Stimulated activated CD4-positive, alpha-beta T cell treated with anti-CD3 and anti-CD28 coated beads, Interleukin-1b, Interleukin-23, amount 100 ng/mL, for 1 hour (primary cell): ENCODE measurements at regions not wholly inside any gene's neighbourhood (a gene's known extent, or its start where the extent isn't known, plus 50 kb on each side); places are given as distances from the start of the nearest gene placed in this dataset.
"Not testable (repeated sequence)": the region's sequence is repeated elsewhere in the genome, so short reads cannot be mapped to it uniquely, and the experiment has no call there.

Source experiments
- DNase-seq, 2 donors: peaks; one replicate each; pipeline ENCODE4 v3.0.0-alpha.2; 2020; ENCODE audit warnings: low read depth in 2 of 2

DNA sequence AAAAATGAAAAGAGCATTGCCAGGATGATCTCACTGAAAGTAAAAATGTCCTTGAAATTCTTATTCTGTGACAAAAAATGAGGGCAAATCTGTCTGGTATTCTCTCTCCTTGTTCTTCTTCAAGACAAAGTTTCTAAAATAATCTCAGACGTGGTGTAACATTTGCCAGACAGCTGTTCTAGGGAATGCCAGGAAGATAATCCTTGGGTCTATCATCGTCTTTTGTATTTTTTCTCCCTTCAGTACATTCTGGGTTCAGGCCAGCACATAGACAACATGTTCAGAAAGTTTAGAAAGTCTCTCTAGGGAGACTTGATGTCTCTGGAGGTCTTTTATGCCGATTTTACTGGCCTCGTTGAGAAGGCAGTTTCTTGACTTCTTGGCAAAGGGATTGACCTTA lies 121.2 kb upstream of the HES1 start:
- no peak for DNase-seq

DNA sequence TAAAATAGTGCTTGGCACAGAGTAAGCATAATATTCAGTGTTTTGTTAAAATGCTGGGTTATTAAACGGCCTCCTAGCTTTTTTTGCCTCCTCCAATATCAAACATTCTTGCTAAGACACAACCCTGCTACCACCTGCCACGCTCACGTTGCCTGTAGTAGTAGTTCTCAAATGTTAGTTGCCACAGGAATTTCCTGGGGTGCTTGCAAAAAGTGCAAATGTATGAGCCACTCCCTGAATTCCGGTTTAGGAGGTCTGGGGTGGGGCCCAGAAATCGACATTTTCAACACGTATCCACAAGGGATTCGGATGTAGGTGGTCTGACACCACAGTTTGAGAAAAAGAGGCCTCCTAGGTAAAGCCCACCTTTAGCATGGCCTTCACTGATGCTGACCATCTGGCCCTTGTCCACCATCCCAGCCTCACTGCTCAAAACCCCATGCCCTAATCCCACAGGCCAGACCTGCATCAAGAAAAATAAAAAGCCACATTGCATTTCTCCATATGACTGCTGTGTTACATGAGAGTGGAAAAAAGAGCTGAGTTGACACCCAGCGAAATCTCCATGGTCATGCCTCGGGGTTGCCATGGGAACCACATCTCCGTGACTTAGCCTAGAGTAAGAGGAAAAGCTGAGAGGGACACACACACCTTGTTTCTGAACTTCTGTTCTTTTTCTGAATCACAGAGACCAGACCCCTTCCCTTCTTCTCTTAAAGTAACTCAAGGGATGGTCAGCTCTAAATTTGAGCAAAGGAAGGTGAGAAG lies 116.4 kb upstream of the HES1 start:
- no peak for DNase-seq

DNA sequence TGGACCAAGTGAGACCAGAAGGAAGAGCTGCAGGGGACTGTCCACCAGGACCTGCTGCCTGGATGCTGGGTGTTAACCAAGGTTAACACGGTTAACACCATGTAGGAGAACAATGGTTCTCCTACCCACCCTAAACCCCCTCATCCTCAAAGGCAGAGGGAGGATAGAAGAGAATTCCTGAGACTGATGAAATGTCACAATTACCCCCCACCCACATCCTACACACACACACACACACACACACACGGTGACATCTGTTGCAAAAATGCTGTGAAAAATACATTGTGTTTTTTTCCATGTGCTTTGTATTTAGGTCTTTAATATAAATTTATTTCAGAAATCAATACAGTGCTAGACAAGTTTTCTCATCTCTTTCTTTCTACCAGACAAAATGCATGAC lies 113.9 kb upstream of the HES1 start:
- no peak for DNase-seq

DNA sequence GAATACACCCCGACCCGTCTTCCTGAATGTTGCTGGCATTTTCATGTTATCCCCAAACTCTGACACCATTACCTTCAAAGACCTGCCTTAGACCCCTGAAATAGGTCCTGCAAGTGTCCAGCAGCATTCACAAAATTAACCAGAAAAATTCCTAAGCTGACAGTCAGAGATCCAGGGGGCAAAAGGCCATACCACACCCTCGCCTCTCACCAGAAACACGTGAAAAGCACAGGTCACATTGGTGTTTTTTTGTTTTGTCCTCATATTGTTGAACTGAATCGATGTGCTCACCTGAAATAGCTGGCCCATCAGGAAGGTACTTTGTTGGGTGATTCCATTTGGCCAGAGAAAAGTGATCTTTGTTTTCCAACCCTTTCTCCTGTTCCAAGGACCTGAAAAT lies 113.1 kb upstream of the HES1 start:
- DNase-seq, result no peak

DNA sequence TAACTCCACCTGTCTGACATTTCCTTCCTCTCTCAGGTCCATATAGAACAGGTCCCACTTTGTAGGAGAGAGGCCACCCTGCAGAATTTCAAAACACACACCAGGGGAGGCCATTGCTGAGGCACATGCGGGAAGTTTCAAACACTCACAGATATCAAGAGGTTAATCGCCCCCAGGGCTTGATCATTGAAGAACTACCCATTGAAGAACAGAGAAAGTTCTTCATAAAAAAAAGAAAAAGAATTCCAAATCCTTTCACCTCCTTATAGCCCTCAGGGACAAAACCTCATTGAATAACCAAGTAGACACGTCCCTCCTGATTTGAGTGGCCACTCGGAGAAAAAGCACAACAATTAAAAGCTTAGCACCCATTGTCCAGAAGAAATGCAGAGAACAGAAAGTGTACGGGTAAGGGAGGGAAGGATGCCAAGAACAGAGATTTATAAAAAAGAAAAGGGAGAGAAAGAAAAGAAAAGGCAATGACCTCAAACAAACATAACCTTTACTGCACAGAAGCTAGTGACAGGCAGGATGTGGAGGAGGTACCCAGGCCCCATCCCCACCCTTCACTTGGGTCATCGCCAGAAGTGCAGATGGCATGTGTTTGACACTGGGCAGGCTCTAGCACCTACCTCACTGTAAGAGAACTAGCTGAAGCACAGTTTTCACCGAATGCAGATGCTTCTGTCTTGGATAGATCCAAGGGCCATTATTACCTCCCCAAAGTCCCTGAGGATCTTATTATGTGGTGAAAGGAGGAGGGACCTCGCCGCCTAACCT lies 112.3 kb upstream of the HES1 start:
- DNase-seq, result no peak

DNA sequence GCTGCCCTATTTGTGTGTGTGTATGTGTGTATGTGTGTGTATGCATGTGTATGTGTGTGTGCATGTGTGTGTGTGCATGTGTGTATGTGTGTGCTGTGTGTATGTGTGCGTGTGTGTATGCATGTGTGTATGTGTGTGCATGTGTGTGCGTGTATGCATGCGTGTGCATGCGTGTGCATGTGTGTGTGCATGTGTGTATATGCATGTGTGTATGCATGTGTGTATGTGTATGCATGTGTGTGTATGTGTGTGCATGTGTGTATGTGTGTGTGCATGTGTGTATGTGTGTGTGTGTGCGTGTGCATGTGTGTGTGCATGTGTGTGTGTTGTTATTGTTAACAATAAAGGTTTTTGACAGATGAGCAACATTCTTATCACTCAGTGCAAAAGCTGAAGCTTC lies 110.8 kb upstream of the HES1 start:
- no peak for DNase-seq

- DNase-seq, result no peak
Observed at GRCh38 chr3:194025951-194026350, 110.0 kb upstream of the HES1 start.

DNA sequence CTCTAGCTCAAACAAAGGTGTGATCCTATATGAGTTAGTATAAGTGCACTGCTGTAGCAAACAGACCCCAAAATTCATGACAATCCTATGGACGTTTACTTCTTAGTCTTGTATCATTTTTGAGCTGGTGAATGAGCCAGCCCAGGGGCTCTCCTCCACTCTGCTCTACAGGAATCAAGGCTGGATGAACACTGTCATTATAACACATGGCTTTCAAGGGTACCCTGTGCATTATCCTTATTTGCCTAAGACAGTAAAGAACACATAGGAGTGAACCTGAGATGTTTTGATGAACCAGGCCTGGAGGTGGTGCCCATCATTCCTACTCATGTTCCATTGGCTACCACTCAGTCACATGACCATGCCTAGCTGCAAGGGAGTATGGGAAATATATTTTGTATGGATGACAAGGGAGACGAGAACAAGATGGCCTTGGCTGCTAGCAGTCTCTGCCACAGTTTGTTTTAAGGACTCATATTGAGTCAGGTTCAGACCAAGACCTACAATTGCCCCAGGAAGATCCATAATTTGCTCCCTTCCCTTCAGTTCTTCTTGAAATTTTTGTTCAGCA lies 107.4 kb upstream of the HES1 start:
- DNase-seq, result no peak

GRCh38 chr3:194029846-194030245 lies 106.1 kb upstream of the HES1 start:
- no peak for DNase-seq

DNA sequence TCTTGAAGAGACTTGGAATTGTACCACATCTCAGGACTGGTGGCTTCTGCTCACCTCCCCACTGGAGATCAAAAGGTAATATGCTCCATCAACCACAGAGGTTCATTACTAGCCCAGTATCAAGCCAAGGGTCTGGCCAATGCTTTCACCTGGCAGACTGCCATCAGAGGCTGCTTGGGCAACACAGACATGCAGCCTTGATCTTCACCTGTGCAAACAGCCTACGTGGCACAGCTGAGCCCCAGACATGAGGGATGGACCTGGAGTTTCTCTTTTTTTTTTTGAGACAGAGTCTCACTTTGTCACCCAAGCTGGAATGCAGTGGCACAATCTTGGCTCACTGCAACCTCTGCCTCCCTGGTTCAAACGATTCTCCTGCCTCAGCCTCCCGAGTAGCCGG lies 105.6 kb upstream of the HES1 start:
- no peak for DNase-seq

DNA sequence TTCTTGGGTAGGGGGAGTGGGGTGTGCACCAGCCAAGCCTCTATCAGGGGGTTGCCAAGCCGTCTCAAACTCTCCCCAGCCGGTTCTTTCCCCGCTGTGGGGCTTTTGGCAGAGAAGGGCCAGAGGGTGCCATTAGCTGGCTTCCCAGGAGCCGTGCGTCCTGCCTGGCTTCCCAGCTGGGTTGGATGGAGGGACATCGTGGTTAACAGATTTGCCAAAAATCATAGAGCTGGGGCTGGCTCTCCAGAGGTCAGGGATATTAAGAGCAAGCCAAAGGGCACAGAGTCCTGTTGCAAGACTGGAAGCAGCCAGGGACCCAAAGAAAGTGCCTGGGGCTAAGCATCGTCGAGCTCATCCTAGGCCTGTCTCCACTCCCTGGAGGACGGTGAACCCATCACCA lies 104.6 kb upstream of the HES1 start:
- DNase-seq, result no peak

DNA sequence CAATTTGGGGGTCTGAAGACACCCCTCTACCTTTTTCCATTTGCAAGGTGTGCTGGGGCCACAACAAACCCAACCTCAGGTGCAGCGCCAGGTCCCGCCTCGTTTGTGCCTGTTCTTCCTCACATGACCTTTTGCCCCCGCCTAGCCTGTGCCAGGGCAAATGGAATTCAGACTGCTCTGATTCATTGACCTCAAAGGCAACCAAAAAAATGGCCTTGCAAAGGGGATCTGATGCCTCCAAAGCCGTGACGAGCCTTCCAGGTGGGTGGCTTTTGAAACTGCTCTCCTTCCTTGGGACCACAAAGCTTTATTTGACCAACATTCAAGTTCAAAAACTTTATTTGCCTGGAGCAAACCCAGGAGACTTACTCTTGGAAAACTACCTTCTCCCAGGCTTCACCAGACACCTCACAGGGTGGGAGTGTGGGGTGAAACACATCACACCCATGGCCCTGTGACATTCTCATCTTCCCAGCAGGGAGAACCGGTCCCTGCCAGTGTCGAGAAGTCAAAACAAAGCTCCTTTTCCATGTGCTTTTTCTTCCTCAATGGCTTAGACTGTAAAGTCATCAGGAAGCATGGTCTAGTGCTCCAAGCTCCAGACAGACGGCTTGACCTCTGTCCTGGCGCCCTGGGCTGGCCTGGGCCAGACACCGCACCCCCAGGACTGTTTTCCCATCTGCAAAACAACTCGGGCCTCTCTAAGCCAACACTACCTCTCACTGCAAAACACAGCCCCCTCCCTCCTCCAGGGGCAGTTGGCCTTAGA lies 103.9 kb upstream of the HES1 start:
- DNase-seq, result no peak

DNA sequence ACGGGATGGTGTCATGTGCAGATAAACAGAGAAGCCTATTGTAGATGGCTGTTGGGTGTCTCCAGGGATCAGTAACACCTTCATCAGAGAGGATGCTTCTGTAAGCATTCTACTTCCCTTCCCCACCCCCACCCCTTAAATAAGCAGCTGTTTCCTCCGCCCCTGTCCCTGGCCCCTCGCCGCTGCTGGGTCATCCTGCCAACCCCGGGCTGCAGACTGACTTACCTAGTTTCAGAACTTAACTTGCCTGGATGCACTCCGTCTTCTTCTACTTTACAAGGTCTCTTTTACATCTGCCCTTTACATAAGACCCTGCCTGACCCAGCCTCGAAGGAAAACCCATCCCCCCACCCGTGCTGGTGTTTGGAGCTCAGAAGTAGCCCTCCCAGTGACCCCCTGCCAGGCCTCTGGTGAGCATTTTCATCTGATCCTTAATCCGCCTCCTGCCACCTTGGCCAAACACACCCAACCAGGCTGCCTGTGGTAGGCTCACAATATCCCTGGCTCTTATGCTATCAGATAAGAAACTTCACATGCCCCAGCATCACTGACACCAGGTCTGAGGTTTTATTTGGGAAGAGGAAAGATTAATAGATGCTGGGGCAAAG lies 103.0 kb upstream of the HES1 start:
- no peak for DNase-seq

DNA sequence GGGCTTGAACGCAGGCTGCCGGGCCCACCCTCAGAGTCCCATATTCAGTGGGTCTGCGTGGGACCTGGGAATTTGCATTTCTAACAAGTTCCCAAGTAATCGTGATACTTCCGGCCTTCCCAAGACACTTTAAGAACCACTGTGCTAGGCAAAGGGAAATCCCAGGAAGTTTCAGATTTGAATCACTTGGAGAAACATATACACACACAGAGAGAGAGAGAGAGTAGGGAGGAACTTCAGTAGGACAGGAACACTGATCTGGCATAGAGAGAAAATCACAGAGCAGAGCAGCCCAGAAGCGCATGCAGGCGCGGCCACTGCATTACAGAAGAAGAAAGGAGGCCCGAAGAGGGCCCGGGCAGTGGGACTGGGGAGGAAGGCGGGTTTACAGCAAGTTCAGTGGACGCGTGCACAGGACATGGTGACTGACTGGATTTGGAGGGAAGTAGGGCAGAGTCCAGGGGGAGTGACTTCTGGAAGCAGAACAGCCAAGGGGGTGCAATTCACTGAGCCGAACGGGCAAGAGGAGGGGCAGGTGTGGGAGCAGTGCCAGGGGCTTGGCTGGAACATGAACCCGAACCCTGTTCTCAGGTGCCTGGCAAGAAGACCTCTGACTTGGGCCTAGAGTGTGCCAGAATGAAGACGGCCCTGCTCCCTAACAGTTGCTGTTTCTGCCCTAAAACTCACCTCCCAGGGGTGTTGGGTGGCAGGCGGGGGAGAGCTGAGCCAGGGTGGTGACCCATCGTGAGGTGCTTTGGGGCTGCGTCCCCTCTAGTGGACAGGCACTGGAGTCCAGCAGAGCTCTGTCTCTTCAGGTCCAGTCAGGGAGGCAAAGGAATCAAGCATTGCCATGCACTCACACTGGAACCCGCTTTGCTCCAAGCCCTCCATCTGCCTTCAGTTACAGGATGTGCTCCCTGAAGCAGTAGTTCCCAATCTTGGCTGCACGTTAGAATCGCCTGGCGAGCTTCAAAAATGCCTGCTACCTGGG lies 101.3 kb upstream of the HES1 start:
- DNase-seq, result no peak

DNA sequence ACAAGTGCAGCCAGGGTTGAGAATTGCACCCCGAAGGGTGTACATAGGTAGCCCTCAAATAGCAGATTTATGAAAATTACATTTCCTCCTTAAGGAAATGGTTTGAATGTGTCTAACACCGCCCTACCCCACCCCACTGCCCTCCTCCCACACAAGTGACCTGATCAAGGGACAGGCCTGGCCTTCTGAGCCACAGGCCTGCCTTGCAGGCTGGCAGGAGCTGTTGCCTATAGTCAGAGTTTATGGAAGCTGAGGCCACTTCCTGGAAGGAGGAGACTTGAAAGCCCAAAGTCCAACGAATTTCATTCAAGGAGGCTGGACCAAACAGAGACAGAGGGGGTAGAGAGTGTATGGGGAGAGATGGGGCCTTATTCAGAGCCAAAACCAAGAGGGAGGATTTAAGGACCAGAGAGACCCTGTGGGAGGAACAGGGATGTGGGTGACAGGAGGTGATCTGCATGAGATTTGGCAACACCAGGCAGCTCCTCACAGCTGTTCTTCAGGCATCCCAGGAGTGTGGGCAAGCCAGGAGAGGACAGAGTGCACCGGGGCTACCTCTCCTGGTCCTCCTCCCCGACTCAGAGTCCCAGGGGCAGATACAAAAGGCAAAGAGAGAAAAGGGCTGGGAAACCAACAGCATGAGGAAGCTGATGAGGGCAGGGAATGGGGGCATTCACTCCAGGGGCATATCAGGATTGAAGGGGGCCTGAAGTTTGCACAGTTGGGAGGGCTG lies 100.4 kb upstream of the HES1 start:
- no peak for DNase-seq

DNA sequence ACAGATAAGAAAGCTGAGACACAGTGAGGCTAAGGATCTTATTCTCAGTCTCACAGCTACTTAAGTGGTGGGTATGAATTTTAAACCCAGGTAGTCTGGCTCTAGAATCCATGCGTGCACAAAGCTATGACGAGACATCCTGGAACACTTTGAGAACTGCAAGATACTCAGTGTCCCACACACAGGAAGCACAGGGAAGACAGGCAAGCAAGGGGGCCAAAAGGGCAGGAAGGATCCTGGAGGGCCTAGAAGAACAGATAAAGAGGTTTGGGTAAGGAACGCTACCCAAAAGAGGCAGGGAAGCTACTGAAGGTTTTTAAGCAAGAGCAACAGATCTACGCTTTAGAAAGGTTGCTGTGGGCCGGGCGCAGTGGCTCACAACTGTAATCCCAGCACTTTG lies 99.1 kb upstream of the HES1 start:
- no peak for DNase-seq

DNA sequence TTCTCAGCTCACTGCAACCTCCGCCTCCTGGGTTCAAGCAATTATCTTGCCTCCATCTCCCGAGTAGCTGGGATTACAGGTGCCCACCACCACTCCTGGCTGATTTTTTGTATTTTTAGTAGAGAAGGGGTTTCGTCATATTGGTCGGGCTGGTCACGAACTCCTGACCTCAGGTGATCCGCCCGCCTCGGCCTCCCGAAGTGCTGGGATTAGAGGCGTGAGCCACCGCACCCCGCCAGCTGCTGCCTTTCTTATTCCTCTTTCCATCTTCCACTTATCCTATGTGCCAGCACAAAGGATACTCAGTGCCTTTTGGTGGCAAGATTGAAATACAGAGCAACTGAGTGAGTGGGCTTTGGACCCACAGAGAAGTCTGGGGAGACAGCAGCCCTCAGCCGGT lies 97.6 kb upstream of the HES1 start:
- not testable (repeated sequence) for DNase-seq

DNA sequence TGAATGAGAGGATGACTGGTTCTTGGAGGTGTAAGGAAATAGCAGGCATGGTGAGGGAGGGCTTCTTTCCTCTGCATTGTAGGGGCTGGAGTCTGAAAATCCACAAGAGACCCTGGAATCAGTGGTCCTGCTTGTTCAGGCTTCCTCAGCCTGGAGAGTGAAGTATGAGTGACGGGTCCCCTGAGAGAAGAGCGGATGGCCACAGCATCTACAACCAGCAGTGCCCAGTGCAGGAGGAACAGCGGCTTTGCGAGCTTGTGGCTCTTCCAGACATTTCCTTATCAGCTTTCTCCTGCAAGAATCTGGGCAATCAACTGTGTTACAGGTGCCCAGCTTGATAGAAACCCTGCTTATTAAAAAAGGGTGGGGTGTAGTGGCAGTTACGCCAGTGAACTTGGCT lies 97.0 kb upstream of the HES1 start:
- DNase-seq, result no peak

DNA sequence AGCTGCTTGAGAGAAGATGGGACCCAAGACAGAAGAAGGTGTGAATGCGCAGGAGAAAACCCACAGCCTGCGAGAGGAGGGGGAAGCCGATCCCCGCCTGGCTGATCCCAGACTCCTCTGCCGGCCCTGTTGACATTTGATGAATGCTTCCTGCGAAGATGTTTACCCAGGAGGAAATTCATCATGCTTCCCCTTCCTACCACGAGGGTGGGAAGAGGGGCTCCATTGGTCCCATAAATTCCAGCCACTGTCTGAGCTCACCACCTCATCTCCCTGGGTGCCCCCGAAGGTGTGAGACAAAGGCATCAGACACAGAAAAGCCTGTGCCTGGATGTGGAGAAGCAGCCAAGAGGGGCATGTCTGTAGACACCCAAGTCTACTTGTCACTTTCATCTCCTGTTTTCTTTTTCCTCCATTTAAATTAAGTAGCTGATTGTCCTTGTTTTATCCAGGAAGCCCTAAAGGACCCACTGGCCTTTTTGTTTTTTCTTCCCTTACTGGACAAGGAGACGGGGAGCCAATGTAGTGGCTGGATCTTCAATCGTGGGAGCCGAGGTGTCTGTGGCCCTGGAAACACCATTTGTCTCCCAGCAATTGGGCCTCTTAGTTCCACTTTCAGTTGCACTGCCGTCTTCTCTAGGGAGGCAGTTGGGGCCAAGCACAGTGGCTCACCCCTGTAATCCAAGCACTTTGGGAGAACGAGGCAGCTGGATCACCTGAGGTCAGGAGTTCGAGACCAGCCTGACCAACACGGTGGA lies 95.3 kb upstream of the HES1 start:
- DNase-seq, result no peak
